ENCODE measurements at regions not wholly inside any gene's neighbourhood (a gene's known extent, or its start where the extent isn't known, plus 50 kb on each side); places are given as distances from the start of the nearest gene placed in this dataset.

GRCh38 chr4:180828455-180829018 lies 1414.7 kb upstream of the TENM3 start:
- peak; percentile 63 for DNase-seq (ENCODE audit: low read depth, low spot score)
- H3K9me3 ChIP-seq (ENCODE audit: low read depth, low read length): no peaks in the 10 kb centered on the region
- no peak for TF ChIP-seq POLR2AphosphoS5 (IDR thresholded peaks at IDR 0.05; ENCODE audit: borderline replicate concordance, low read depth, low read length)
- TF ChIP-seq EZH2 (IDR thresholded peaks at IDR 0.05): no peak
- TF ChIP-seq FOXP2 (optimal IDR thresholded peaks at IDR 0.05; ENCODE audit: control extremely low read depth, extremely low read length, insufficient read depth): no peak
- H3K9ac ChIP-seq (ENCODE audit: insufficient read length): no peak overlapping the region
- no peak overlapping the region for H3K4me3 ChIP-seq
- no peak overlapping the region for H3K27ac ChIP-seq
- no peaks in the 10 kb centered on the region for H3K36me3 ChIP-seq (ENCODE audit: insufficient read depth, low read length)

GRCh38 chr4:180832073-180832472 lies 1411.1 kb upstream of the TENM3 start:
- Histone ChIP-seq H3K4me3 (no peak overlapping the region), H3K9ac (ENCODE audit: insufficient read length) (no peak overlapping the region), H3K36me3 (ENCODE audit: insufficient read depth, low read length) (no peaks in the 10 kb centered on the region), H3K9me3 (ENCODE audit: low read depth, low read length) (no peaks in the 10 kb centered on the region), H3K27ac (no peak overlapping the region)
- TF ChIP-seq EZH2 (IDR thresholded peaks at IDR 0.05) (no peak), POLR2AphosphoS5 (IDR thresholded peaks at IDR 0.05; ENCODE audit: borderline replicate concordance, low read depth, low read length) (no peak), FOXP2 (optimal IDR thresholded peaks at IDR 0.05; ENCODE audit: control extremely low read depth, extremely low read length, insufficient read depth) (no peak)
- no peak for DNase-seq (ENCODE audit: low read depth, low spot score)

GRCh38 chr4:180840142-180840541 lies 1403.1 kb upstream of the TENM3 start:
- Histone ChIP-seq H3K36me3 (ENCODE audit: insufficient read depth, low read length) (no peaks in the 10 kb centered on the region), H3K27ac (no peak overlapping the region), H3K9me3 (ENCODE audit: low read depth, low read length) (no peaks in the 10 kb centered on the region), H3K4me3 (no peak overlapping the region), H3K9ac (ENCODE audit: insufficient read length) (no peak overlapping the region)
- no peak for TF ChIP-seq POLR2AphosphoS5 (IDR thresholded peaks at IDR 0.05; ENCODE audit: borderline replicate concordance, low read depth, low read length)
- no peak for TF ChIP-seq FOXP2 (optimal IDR thresholded peaks at IDR 0.05; ENCODE audit: control extremely low read depth, extremely low read length, insufficient read depth)
- no peak for TF ChIP-seq EZH2 (IDR thresholded peaks at IDR 0.05)
- DNase-seq (ENCODE audit: low read depth, low spot score): no peak

DNA sequence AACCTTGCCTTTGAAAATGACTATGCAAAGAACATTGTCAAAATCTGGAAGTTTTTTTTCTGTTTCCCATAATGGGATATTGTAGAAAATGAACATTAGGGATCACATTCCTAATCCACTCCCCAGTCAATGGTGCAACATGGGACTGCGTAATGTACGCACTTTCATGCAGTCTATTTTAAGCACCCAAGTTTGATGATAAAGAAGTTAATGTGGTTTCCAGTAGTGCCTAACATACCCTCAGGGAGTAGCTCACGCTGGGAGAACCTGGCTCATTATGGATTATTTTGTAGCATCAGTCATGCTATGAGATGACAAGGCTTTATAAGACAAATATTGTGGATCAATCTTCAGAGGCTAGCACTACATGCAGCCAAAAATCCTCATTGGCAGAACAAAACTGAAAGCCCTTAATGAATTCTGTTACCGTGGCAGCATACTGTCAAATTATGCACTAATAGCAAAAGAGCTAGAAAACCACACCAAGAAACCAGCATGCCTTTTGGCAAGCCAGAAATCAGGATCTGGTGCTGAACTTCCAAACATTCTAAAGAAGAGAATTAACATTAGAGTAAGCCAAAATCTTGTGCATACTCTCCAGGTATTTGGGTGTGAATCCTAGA lies 1392.8 kb upstream of the TENM3 start:
- no peak overlapping the region for H3K9ac ChIP-seq (ENCODE audit: insufficient read length)
- H3K9me3 ChIP-seq (ENCODE audit: low read depth, low read length): no peaks in the 10 kb centered on the region
- TF ChIP-seq EZH2 (IDR thresholded peaks at IDR 0.05) (no peak), POLR2AphosphoS5 (IDR thresholded peaks at IDR 0.05; ENCODE audit: borderline replicate concordance, low read depth, low read length) (no peak), FOXP2 (optimal IDR thresholded peaks at IDR 0.05; ENCODE audit: control extremely low read depth, extremely low read length, insufficient read depth) (no peak)
- no peak overlapping the region for H3K27ac ChIP-seq
- no peaks in the 10 kb centered on the region for H3K36me3 ChIP-seq (ENCODE audit: insufficient read depth, low read length)
- peak overlapping the region; percentile 21 for H3K4me3 ChIP-seq
- peak; percentile 59 for DNase-seq (ENCODE audit: low read depth, low spot score)

- no peak for TF ChIP-seq FOXP2 (optimal IDR thresholded peaks at IDR 0.05; ENCODE audit: control extremely low read depth, extremely low read length, insufficient read depth)
- no peak for TF ChIP-seq EZH2 (IDR thresholded peaks at IDR 0.05)
- TF ChIP-seq POLR2AphosphoS5 (IDR thresholded peaks at IDR 0.05; ENCODE audit: borderline replicate concordance, low read depth, low read length): no peak
- H3K4me3 ChIP-seq: no peak overlapping the region
- H3K9ac ChIP-seq (ENCODE audit: insufficient read length): no peak overlapping the region
- no peaks in the 10 kb centered on the region for H3K9me3 ChIP-seq (ENCODE audit: low read depth, low read length)
- no peak overlapping the region for H3K27ac ChIP-seq
- no peaks in the 10 kb centered on the region for H3K36me3 ChIP-seq (ENCODE audit: insufficient read depth, low read length)
- no peak for DNase-seq (ENCODE audit: low read depth, low spot score)
These were observed 1390.5 kb upstream of the TENM3 start for GRCh38 chr4:180852738-180853137.

- H3K36me3 ChIP-seq (ENCODE audit: insufficient read depth, low read length): no peaks in the 10 kb centered on the region
- TF ChIP-seq EZH2 (IDR thresholded peaks at IDR 0.05) (no peak), FOXP2 (optimal IDR thresholded peaks at IDR 0.05; ENCODE audit: control extremely low read depth, extremely low read length, insufficient read depth) (no peak), POLR2AphosphoS5 (IDR thresholded peaks at IDR 0.05; ENCODE audit: borderline replicate concordance, low read depth, low read length) (no peak)
- no peak overlapping the region for H3K4me3 ChIP-seq
- DNase-seq (ENCODE audit: low read depth, low spot score): no peak
- H3K27ac ChIP-seq: no peak overlapping the region
- no peaks in the 10 kb centered on the region for H3K9me3 ChIP-seq (ENCODE audit: low read depth, low read length)
- no peak overlapping the region for H3K9ac ChIP-seq (ENCODE audit: insufficient read length)
These were observed 1388.0 kb upstream of the TENM3 start for GRCh38 chr4:180855184-180855583.

- Histone ChIP-seq H3K9ac (ENCODE audit: insufficient read length) (no peak overlapping the region), H3K9me3 (ENCODE audit: low read depth, low read length) (no peaks in the 10 kb centered on the region), H3K4me3 (no peak overlapping the region), H3K36me3 (ENCODE audit: insufficient read depth, low read length) (no peaks in the 10 kb centered on the region), H3K27ac (no peak overlapping the region)
- TF ChIP-seq FOXP2 (optimal IDR thresholded peaks at IDR 0.05; ENCODE audit: control extremely low read depth, extremely low read length, insufficient read depth): no peak
- TF ChIP-seq EZH2 (IDR thresholded peaks at IDR 0.05): no peak
- no peak for TF ChIP-seq POLR2AphosphoS5 (IDR thresholded peaks at IDR 0.05; ENCODE audit: borderline replicate concordance, low read depth, low read length)
- no peak for DNase-seq (ENCODE audit: low read depth, low spot score)
These were observed 1383.0 kb upstream of the TENM3 start for GRCh38 chr4:180860089-180860720.

DNA sequence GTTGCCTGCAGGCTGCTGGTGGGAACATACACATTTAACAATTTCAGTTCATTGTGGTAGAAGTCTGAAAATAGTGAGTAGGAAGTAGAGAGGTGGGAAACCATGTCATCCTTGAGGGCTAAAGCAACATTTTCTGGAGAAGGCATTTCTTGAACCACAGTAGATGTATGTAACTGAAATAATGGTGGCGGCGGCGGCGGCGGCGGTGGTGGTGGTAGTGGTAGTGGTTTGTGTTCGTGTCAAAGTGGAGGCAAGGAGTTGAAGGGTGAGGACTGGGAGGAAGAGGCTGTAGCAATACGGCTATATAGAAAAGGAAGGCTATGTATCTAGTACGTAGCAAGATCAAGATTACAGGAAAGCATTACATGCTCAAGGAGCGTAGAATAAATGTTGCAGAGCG lies 1381.6 kb upstream of the TENM3 start:
- Histone ChIP-seq H3K36me3 (ENCODE audit: insufficient read depth, low read length) (no peaks in the 10 kb centered on the region), H3K27ac (no peak overlapping the region), H3K9me3 (ENCODE audit: low read depth, low read length) (no peaks in the 10 kb centered on the region), H3K9ac (ENCODE audit: insufficient read length) (no peak overlapping the region), H3K4me3 (no peak overlapping the region)
- TF ChIP-seq POLR2AphosphoS5 (IDR thresholded peaks at IDR 0.05; ENCODE audit: borderline replicate concordance, low read depth, low read length) (no peak), EZH2 (IDR thresholded peaks at IDR 0.05) (no peak), FOXP2 (optimal IDR thresholded peaks at IDR 0.05; ENCODE audit: control extremely low read depth, extremely low read length, insufficient read depth) (no peak)
- no peak for DNase-seq (ENCODE audit: low read depth, low spot score)
